B cell (primary cell): ENCODE measurements at regions not wholly inside any gene's neighbourhood (a gene's known extent, or its start where the extent isn't known, plus 50 kb on each side); places are given as distances from the start of the nearest gene placed in this dataset.

Experiments
- ATAC-seq: fragments of 200-7000 bp; cut with Tn5 transposase; one replicate; pipeline ENCODE4 v1.10.0; 2021; ENCODE audit warnings: low read depth, mild to moderate bottlenecking, moderate number of reproducible peaks, moderate library complexity
- CTCF ChIA-PET: fragments of 350-600 bp; sonication (Branson Sonifier 250); formaldehyde crosslinking; loops from one replicate; lab custom pipeline; 2021; ENCODE audit warnings: antibody characterized with exemption, inconsistent platforms; lab: Charles Lee
- POLR2A ChIA-PET: fragments of 350-600 bp; sonication (Branson Sonifier 250); formaldehyde crosslinking; loops from one replicate; lab custom pipeline; 2021; ENCODE audit warnings: antibody characterized with exemption; lab: Charles Lee
- DNase-seq: peaks from one replicate; pipeline ENCODE4 v3.0.0; 2013
- H2AFZ ChIP-seq: 2 replicates; pipeline ENCODE4 v1.6.1; 2012; ENCODE audit warnings: mild to moderate bottlenecking, low read depth, low read length; ENCODE audit not compliant: insufficient read depth, poor library complexity, severe bottlenecking
- H3K27ac ChIP-seq, 2 donors: 1 replicate in 1 of 2; 2 replicates in 1 of 2; pipeline ENCODE4 v1.5.1; 2012 to 2013; ENCODE audit warnings: low read length in 2 of 2, mild to moderate bottlenecking in 2 of 2, moderate library complexity in 1 of 2
- H3K27me3 ChIP-seq, 4 experiments: fragments of 200-600 bp in 1 of 4; sonication (generic) in 1 of 4; replicated peaks in 1 of 4; 1 replicate in 2 of 4; 2 replicates in 2 of 4; pipeline versions ENCODE4 v1.6.1 to v1.7.0; 2013 to 2016; ENCODE audit warnings: low read length in 3 of 4, mild to moderate bottlenecking in 2 of 4, mixed read lengths in 1 of 4, moderate library complexity in 1 of 4; ENCODE audit not compliant: insufficient read depth in 4 of 4, control insufficient read depth in 3 of 4; ENCODE audit errors: control extremely low read depth in 1 of 4
- H3K36me3 ChIP-seq, 2 experiments: replicated peaks in 1 of 2; 1 replicate in 1 of 2; 2 replicates in 1 of 2; pipeline versions ENCODE4 v1.6.1 to v1.7.1; 2013; ENCODE audit warnings: low read length in 1 of 2; ENCODE audit not compliant: insufficient read depth in 2 of 2, control insufficient read depth in 1 of 2; ENCODE audit errors: control extremely low read depth in 1 of 2, extremely low read depth in 1 of 2
- H3K4me1 ChIP-seq, 2 donors: fragments of 200-600 bp in 1 of 2; sonication (generic) in 1 of 2; 1 replicate in 1 of 2; 2 replicates in 1 of 2; pipeline versions ENCODE4 v1.5.1 to v1.6.1; 2013 to 2017; ENCODE audit warnings: low read length in 2 of 2; ENCODE audit not compliant: control insufficient read depth in 2 of 2, insufficient read depth in 2 of 2
- H3K4me2 ChIP-seq: replicated peaks from 2 replicates; pipeline ENCODE3; 2012; ENCODE audit warnings: mild to moderate bottlenecking, low read depth, low read length; ENCODE audit not compliant: poor library complexity, severe bottlenecking
- H3K4me3 ChIP-seq, 5 experiments: fragments of 200-600 bp in 1 of 5; sonication (generic) in 1 of 5; 1 replicate in 3 of 5; 2 replicates in 2 of 5; pipeline versions ENCODE4 v1.5.1 to v1.7.0; 2011 to 2016; ENCODE audit warnings: low read length in 4 of 5, mild to moderate bottlenecking in 4 of 5, low read depth in 2 of 5, control low read depth in 1 of 5, moderate library complexity in 1 of 5; ENCODE audit not compliant: insufficient read depth in 1 of 5; ENCODE audit errors: control extremely low read depth in 1 of 5, extremely low read depth in 1 of 5
- H3K79me2 ChIP-seq: fragments of 200-600 bp; sonication (generic); one replicate; pipeline ENCODE4 v1.6.0; 2016; ENCODE audit warnings: low read length; ENCODE audit not compliant: control insufficient read depth, insufficient read depth
- H3K9ac ChIP-seq: fragments of 200-600 bp; sonication (generic); 2 replicates; pipeline ENCODE4 v1.6.1; 2017; ENCODE audit warnings: mild to moderate bottlenecking, low read length, moderate library complexity
- H3K9me3 ChIP-seq, 3 donors: one replicate each; pipeline versions ENCODE4 v1.6.1 to v1.7.1; 2013; ENCODE audit warnings: low read length in 2 of 3; ENCODE audit not compliant: control insufficient read depth in 2 of 3, insufficient read depth in 1 of 3; ENCODE audit errors: control extremely low read depth in 1 of 3
- H4K20me1 ChIP-seq: 2 replicates; pipeline ENCODE4 v1.6.0; 2012; ENCODE audit warnings: mild to moderate bottlenecking, low read length; ENCODE audit not compliant: insufficient read depth, control insufficient read depth, poor library complexity, severe bottlenecking
- H3K27ac Mint-ChIP-seq: one replicate; pipeline ENCODE4 v1.8.0; 2021; ENCODE audit warnings: mixed read lengths
- H3K27me3 Mint-ChIP-seq: one replicate; pipeline ENCODE4 v1.8.0; 2021; ENCODE audit warnings: mixed read lengths
- H3K4me1 Mint-ChIP-seq: one replicate; pipeline ENCODE4 v1.8.0; 2021; ENCODE audit warnings: mixed read lengths
- H3K4me3 Mint-ChIP-seq: one replicate; pipeline ENCODE4 v1.8.0; 2021; ENCODE audit warnings: mixed read lengths
- H3K9me3 Mint-ChIP-seq: one replicate; pipeline ENCODE4 v1.8.0; 2022; ENCODE audit warnings: mixed read lengths; ENCODE audit not compliant: insufficient read depth
- CTCF ChIP-seq: fragments of 200-600 bp; IDR thresholded peaks from one replicate; pipeline ENCODE4 v1.8.0; 2022; ENCODE audit warnings: antibody characterized with exemption, mild to moderate bottlenecking
- EZH2 ChIP-seq: IDR thresholded peaks from 2 replicates; pipeline ENCODE4 v1.6.1; 2012; ENCODE audit warnings: borderline replicate concordance, low read depth, mild to moderate bottlenecking, moderate library complexity, low read length; ENCODE audit not compliant: insufficient read depth, poor library complexity, severe bottlenecking
- WGBS: methylation state at CpG from one replicate; pipeline ENCODE4 v1.1.5; 2013; ENCODE audit warnings: missing lambda C conversion rate; ENCODE audit not compliant: insufficient coverage; 5-methylcytosine and 5-hydroxymethylcytosine counted together
- intact Hi-C: fragments of 100-400 bp; cut with micrococcal nuclease; formaldehyde crosslinking; loops from one replicate; pipeline ENCODE4 v1.10.0; 2022

- H3K9me3 ChIP-seq, result no peaks in the 10 kb centered on the region
- no peak overlapping the region for H3K27ac Mint-ChIP-seq
Observed at GRCh38 chr4:147349193-147349592, 131.7 kb upstream of the EDNRA start.

GRCh38 chr4:147351083-147351787, 129.7 kb upstream of the EDNRA start:
- no peak overlapping the region for H3K9ac ChIP-seq
- TF ChIP-seq EZH2 (no peak), CTCF (no peak)
- DNase-seq (no peak), ATAC-seq (no peak)
- no peak overlapping the region for H3K4me3 ChIP-seq
- no peaks in the 10 kb centered on the region for H3K4me1 ChIP-seq
- Mint-ChIP-seq H3K4me3 (no peak overlapping the region), H3K9me3 (no peaks in the 10 kb centered on the region), H3K27ac (no peak overlapping the region), H3K4me1 (no peaks in the 10 kb centered on the region), H3K27me3 (no peaks in the 10 kb centered on the region)
- H3K9me3 ChIP-seq, result no peaks in the 10 kb centered on the region
- ChIA-PET POLR2A (no interaction called here), CTCF (no interaction called here)
- no peaks in the 10 kb centered on the region for H3K36me3 ChIP-seq
- no peak overlapping the region for H2AFZ ChIP-seq
- H3K27ac ChIP-seq, result no peak overlapping the region
- intact Hi-C loops, result no loop called here
- no peaks in the 10 kb centered on the region for H4K20me1 ChIP-seq
- no peaks in the 10 kb centered on the region for H3K79me2 ChIP-seq
- H3K27me3 ChIP-seq, result no peaks in the 10 kb centered on the region
- no peak overlapping the region for H3K4me2 ChIP-seq
- WGBS, result 100% methylated on average over 4 of the region's 5 CpGs

More at GRCh38 chr4:147349193-147349592, 131.7 kb upstream of the EDNRA start:
- Histone ChIP-seq H3K27ac (no peak overlapping the region), H3K4me2 (no peak overlapping the region), H3K79me2 (no peaks in the 10 kb centered on the region), H3K27me3 (no peaks in the 10 kb centered on the region), H3K9ac (no peak overlapping the region), H3K4me3 (no peak overlapping the region), H3K36me3 (no peaks in the 10 kb centered on the region), H2AFZ (no peak overlapping the region), H4K20me1 (no peaks in the 10 kb centered on the region), H3K4me1 (no peaks in the 10 kb centered on the region)
- H3K27me3 Mint-ChIP-seq, result no peaks in the 10 kb centered on the region
- TF ChIP-seq CTCF (no peak), EZH2 (no peak)
- ChIA-PET CTCF (no interaction called here), POLR2A (no interaction called here)
- no peaks in the 10 kb centered on the region for H3K4me1 Mint-ChIP-seq
- ATAC-seq (no peak), DNase-seq (no peak)
- intact Hi-C loops, result no loop called here
- WGBS, result 56% methylated on average over 3 of the region's 3 CpGs
- H3K4me3 Mint-ChIP-seq, result no peak overlapping the region
- no peaks in the 10 kb centered on the region for H3K9me3 Mint-ChIP-seq
